ENCODE measurements at regions not wholly inside any gene's neighbourhood (a gene's known extent, or its start where the extent isn't known, plus 50 kb on each side); places are given as distances from the start of the nearest gene placed in this dataset.
"Not testable (repeated sequence)": the region's sequence is repeated elsewhere in the genome, so short reads cannot be mapped to it uniquely, and the experiment has no call there.

DNA sequence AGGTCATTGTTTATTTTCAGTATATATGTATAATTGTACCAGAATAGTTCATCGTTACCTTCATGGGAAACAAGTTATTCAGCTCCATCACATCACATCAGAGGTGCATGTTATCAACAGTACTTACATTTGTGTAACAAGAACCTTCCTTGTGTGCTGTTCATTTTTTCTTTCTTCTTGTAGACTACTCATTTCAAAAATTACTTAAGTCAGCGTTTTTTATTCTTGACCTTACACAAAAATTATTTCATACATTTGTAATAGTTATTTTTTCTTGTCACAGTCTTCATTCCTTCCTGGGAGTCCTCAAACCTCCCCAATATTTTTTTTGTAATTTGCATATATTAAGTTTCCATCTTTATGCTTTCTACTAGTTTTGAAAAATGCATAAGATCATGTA lies 725.7 kb upstream of the ADGRB3 start:
- H4K20me1 ChIP-seq (ENCODE audit: low read length) = no peaks in the 10 kb centered on the region
- no peaks in the 10 kb centered on the region for H3K9me2 ChIP-seq (replicated peaks; ENCODE audit: low read length)
- no peaks in the 10 kb centered on the region for H3K36me3 ChIP-seq (ENCODE audit: low read depth, low read length)
- DNase-seq = no peak
- no peak overlapping the region for H3K9ac ChIP-seq (ENCODE audit: low read length)
- H3F3A ChIP-seq (ENCODE audit: low read length, unreplicated experiment) = no peaks in the 10 kb centered on the region
- H3K27me3 ChIP-seq (ENCODE audit: low read length) = no peaks in the 10 kb centered on the region
- TF ChIP-seq EZH2phosphoT487 (IDR thresholded peaks at IDR 0.05; ENCODE audit: borderline replicate concordance, low read length) (no peak), EZH2 (IDR thresholded peaks at IDR 0.05; ENCODE audit: low read length, unreplicated experiment) (no peak)
- TF ChIP-seq, protein P1, sequence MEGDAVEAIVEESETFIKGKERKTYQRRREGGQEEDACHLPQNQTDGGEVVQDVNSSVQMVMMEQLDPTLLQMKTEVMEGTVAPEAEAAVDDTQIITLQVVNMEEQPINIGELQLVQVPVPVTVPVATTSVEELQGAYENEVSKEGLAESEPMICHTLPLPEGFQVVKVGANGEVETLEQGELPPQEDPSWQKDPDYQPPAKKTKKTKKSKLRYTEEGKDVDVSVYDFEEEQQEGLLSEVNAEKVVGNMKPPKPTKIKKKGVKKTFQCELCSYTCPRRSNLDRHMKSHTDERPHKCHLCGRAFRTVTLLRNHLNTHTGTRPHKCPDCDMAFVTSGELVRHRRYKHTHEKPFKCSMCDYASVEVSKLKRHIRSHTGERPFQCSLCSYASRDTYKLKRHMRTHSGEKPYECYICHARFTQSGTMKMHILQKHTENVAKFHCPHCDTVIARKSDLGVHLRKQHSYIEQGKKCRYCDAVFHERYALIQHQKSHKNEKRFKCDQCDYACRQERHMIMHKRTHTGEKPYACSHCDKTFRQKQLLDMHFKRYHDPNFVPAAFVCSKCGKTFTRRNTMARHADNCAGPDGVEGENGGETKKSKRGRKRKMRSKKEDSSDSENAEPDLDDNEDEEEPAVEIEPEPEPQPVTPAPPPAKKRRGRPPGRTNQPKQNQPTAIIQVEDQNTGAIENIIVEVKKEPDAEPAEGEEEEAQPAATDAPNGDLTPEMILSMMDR (conservative IDR thresholded peaks at IDR 0.05; ENCODE audit: low read depth, low read length) = no peak
- no peak for ATAC-seq
- intact Hi-C loops (cut with micrococcal nuclease) = no loop called here
- no peak overlapping the region for H2AFZ ChIP-seq (ENCODE audit: low read length)
- H3K4me3 ChIP-seq (ENCODE audit: low read length) = no peak overlapping the region
- no peak overlapping the region for H3K4me2 ChIP-seq (ENCODE audit: low read length)
- no peaks in the 10 kb centered on the region for H3K79me2 ChIP-seq (ENCODE audit: low read length)
- POLR2A ChIA-PET (ENCODE audit: unreplicated experiment) = no interaction called here
- CTCF ChIA-PET = no interaction called here
- H3K4me1 ChIP-seq (ENCODE audit: insufficient read depth, low read length) = no peaks in the 10 kb centered on the region
- no peaks in the 10 kb centered on the region for H3K9me3 ChIP-seq (ENCODE audit: low read length)
- no TSS peak for BruUV-seq (replicated peaks)
- H3K27ac ChIP-seq (ENCODE audit: low read length) = no peak overlapping the region

DNA sequence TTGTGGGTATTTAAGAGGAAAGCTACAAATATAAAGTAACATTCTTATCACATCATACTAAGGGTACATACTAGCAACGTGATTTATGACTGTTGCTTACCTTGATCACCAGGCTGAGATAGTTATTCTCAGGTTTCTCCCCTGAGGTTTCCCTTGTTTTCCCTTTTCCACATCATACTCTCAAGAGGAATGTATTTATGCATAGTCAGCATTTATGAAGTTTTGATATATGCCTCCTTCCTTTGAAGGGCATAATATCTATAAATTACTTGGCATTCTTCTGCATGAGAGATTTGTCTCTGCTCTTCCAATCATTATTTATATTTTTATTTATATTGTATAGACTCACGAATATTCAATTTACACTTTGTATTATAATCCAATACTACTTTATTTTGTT lies 726.7 kb upstream of the ADGRB3 start:
- Histone ChIP-seq H3K36me3 (ENCODE audit: low read depth, low read length) (no peaks in the 10 kb centered on the region), H3K9ac (ENCODE audit: low read length) (no peak overlapping the region), H3K4me1 (ENCODE audit: insufficient read depth, low read length) (no peaks in the 10 kb centered on the region), H3K27ac (ENCODE audit: low read length) (no peak overlapping the region), H2AFZ (ENCODE audit: low read length) (no peak overlapping the region), H4K20me1 (ENCODE audit: low read length) (no peaks in the 10 kb centered on the region), H3F3A (ENCODE audit: low read length, unreplicated experiment) (no peaks in the 10 kb centered on the region), H3K9me3 (ENCODE audit: low read length) (no peaks in the 10 kb centered on the region), H3K79me2 (ENCODE audit: low read length) (no peaks in the 10 kb centered on the region), H3K4me2 (ENCODE audit: low read length) (no peak overlapping the region), H3K4me3 (ENCODE audit: low read length) (no peak overlapping the region), H3K27me3 (ENCODE audit: low read length) (no peaks in the 10 kb centered on the region), H3K9me2 (replicated peaks; ENCODE audit: low read length) (no peaks in the 10 kb centered on the region)
- TF ChIP-seq, protein P1 (conservative IDR thresholded peaks at IDR 0.05; ENCODE audit: low read depth, low read length) = no peak
- TF ChIP-seq EZH2 (IDR thresholded peaks at IDR 0.05; ENCODE audit: low read length, unreplicated experiment) (no peak), EZH2phosphoT487 (IDR thresholded peaks at IDR 0.05; ENCODE audit: borderline replicate concordance, low read length) (no peak)
- ChIA-PET CTCF (no interaction called here), POLR2A (ENCODE audit: unreplicated experiment) (no interaction called here)
- intact Hi-C loops (cut with micrococcal nuclease) = no loop called here
- ATAC-seq = no peak
- no peak for DNase-seq
- no TSS peak for BruUV-seq (replicated peaks)

DNA sequence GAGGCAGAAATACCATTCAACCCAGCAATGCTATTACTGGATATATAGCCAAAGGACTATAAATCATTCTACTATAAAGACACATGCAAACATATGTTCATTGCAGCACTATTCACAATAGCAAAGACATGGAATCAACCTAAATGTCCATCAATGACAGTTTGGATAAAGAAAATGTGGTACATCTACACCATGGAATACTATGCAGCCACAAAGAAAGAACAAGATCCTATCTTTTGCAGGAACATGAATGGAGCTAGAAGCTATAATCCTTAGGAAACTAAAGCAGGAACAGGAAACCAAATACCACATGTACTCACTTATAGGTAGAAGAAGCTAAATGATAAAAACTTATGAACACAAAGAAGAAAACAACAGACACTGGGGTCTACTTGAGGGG lies 730.3 kb upstream of the ADGRB3 start:
- ATAC-seq, CTCF ChIA-PET, DNase-seq: not testable (repeated sequence)

More for the DNA sequence above, 730.3 kb upstream of the ADGRB3 start:
- BruUV-seq (replicated peaks); H3K9ac ChIP-seq (ENCODE audit: low read length); H3K36me3 ChIP-seq (ENCODE audit: low read depth, low read length); H2AFZ ChIP-seq (ENCODE audit: low read length); H3K4me1 ChIP-seq (ENCODE audit: insufficient read depth, low read length); POLR2A ChIA-PET (ENCODE audit: unreplicated experiment); H3K9me2 ChIP-seq (replicated peaks; ENCODE audit: low read length); H4K20me1 ChIP-seq (ENCODE audit: low read length); H3F3A ChIP-seq (ENCODE audit: low read length, unreplicated experiment); H3K27ac ChIP-seq (ENCODE audit: low read length); H3K9me3 ChIP-seq (ENCODE audit: low read length); intact Hi-C loops (cut with micrococcal nuclease); H3K27me3 ChIP-seq (ENCODE audit: low read length); H3K4me3 ChIP-seq (ENCODE audit: low read length); H3K4me2 ChIP-seq (ENCODE audit: low read length); H3K79me2 ChIP-seq (ENCODE audit: low read length): not testable (repeated sequence)
